Stimulated activated CD8-positive, alpha-beta memory T cell treated with anti-CD3 and anti-CD28 coated beads, Interleukin-7, amount 100 ng/mL, for 24 hours (primary cell): ENCODE measurements at regions not wholly inside any gene's neighbourhood (a gene's known extent, or its start where the extent isn't known, plus 50 kb on each side); places are given as distances from the start of the nearest gene placed in this dataset.

Experiments used
- DNase-seq: peaks from one replicate; pipeline ENCODE4 v3.0.0-alpha.2; 2020; ENCODE audit warnings: low read depth

- DNase-seq: no peak
These were observed 281.1 kb upstream of the SP4 start for GRCh38 chr7:21146642-21147423.

GRCh38 chr7:21149809-21150208 is 278.1 kb upstream of the SP4 start:
- no peak for DNase-seq

GRCh38 chr7:21154614-21155013 is 273.3 kb upstream of the SP4 start:
- DNase-seq: no peak

GRCh38 chr7:21159506-21159905 is 268.4 kb upstream of the SP4 start:
- no peak for DNase-seq

- no peak for DNase-seq
These were observed 267.5 kb upstream of the SP4 start for GRCh38 chr7:21160401-21160800.

- no peak for DNase-seq
These were observed 259.9 kb upstream of the SP4 start for GRCh38 chr7:21167942-21168341.

- no peak for DNase-seq
These were observed 258.0 kb upstream of the SP4 start for GRCh38 chr7:21169667-21170580.

GRCh38 chr7:21172800-21173199 is 255.1 kb upstream of the SP4 start:
- no peak for DNase-seq

- no peak for DNase-seq
These were observed 254.4 kb upstream of the SP4 start for GRCh38 chr7:21173436-21173835.

- no peak for DNase-seq
These were observed 252.2 kb upstream of the SP4 start for GRCh38 chr7:21175714-21176113.

GRCh38 chr7:21184942-21185652 is 242.8 kb upstream of the SP4 start:
- no peak for DNase-seq

- DNase-seq: no peak
These were observed 242.1 kb upstream of the SP4 start for GRCh38 chr7:21185653-21186265.

- DNase-seq: no peak
These were observed 236.4 kb upstream of the SP4 start for GRCh38 chr7:21191321-21192073.

- no peak for DNase-seq
These were observed 235.2 kb upstream of the SP4 start for GRCh38 chr7:21192657-21193056.

GRCh38 chr7:21193895-21194294 is 234.0 kb upstream of the SP4 start:
- DNase-seq: no peak

GRCh38 chr7:21194936-21195335 is 232.9 kb upstream of the SP4 start:
- DNase-seq: no peak

GRCh38 chr7:21198921-21199320 is 229.0 kb upstream of the SP4 start:
- DNase-seq: no peak

- DNase-seq: no peak
These were observed 227.4 kb upstream of the SP4 start for GRCh38 chr7:21200503-21200902.

- DNase-seq: no peak
These were observed 213.2 kb upstream of the SP4 start for GRCh38 chr7:21214657-21215056.

- no peak for DNase-seq
These were observed 212.6 kb upstream of the SP4 start for GRCh38 chr7:21215307-21215706.

GRCh38 chr7:21217365-21217764 is 210.5 kb upstream of the SP4 start:
- DNase-seq: no peak
